HG02852 (cell line): ENCODE measurements at regions not wholly inside any gene's neighbourhood (a gene's known extent, or its start where the extent isn't known, plus 50 kb on each side); places are given as distances from the start of the nearest gene placed in this dataset.

Experiments
- ATAC-seq: cut with Tn5 transposase; IDR thresholded peaks from one replicate; pipeline ENCODE4 v1.9.1; 2021; ENCODE audit warnings: mild to moderate bottlenecking, moderate library complexity; ENCODE audit not compliant: unreplicated experiment

- no peak for ATAC-seq
These were observed 56.6 kb upstream of the ID3 start for GRCh38 chr1:23615852-23616251.

- no peak for ATAC-seq
These were observed 56.1 kb upstream of the ID3 start for GRCh38 chr1:23615423-23615822.

- no peak for ATAC-seq
These were observed 54.8 kb upstream of the ID3 start for GRCh38 chr1:23614032-23614660.

DNA sequence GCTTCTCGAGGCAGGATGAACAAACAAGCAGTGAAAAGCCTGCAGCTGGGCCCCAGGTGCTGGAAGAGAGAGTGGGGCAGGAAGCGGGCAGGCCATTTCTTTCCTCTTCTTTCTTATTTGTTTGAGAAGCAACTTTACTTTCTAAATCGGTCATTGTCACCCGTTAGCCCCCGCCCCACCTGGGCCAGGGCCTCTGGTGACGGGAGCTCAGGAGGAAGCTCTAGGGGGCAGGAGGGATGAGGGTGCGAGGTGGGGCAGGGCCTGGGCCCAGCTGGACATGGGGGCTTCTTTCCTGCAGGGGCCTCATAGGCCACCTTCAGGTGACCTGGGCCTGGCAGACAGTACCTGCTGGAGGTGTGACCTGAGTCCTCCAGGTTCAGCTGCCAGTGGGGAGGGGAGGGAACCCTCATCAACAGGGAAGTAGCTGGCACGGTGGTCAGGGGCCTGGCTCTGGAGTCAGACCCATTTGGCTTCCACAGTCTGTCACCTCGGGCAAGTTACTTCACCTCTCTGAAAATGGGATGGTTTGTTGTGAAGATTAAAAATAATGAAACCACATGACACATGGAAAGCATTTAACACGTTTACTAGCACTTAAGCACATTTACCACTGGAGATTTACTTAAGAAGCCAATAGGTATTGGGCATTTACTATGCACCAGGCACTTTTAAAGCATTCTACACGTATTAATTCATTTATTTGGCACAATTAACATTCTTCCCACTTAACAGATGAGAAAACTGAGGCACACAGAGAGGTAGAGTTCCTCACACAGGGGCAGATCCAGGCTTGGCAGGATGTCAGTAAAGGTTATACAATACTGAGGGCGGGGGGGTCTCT lies 54.1 kb upstream of the ID3 start:
- ATAC-seq, result no peak

DNA sequence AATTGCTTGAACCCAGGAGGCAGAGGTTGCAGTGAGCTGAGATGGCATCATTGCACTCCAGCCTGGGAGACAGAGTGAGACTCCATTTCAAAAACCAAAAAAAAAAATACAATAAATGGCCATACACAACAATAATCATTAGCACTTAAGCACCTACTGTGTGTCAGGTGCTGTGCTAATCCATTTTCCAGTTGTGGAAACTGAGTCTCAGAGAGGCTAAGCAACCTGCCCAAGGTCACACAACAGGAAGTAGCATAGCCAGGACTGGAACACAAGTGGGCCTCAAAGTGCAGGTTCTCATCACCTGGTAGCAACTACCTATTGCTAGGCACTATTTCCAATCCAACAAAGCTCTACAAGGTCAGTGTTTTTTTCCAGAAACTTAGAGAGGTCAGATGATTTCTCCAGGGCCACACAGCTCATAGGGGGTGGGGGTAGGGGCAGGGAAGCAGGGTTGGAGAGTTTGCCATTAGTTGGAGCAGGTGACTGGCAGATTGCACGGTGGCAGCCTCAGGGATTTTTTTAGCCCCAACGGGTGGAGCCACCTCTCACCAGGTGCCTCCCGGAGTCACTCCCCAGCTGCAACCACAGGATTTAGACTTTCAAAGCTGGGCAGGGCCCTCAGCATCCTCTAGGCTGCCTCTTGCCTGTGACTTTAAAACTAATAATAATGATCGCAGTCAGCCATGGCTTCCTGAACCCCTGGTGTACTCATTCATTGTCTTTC lies 52.5 kb upstream of the ID3 start:
- ATAC-seq, result no peak

GRCh38 chr1:23610677-23611076 lies 51.4 kb upstream of the ID3 start:
- ATAC-seq, result no peak

DNA sequence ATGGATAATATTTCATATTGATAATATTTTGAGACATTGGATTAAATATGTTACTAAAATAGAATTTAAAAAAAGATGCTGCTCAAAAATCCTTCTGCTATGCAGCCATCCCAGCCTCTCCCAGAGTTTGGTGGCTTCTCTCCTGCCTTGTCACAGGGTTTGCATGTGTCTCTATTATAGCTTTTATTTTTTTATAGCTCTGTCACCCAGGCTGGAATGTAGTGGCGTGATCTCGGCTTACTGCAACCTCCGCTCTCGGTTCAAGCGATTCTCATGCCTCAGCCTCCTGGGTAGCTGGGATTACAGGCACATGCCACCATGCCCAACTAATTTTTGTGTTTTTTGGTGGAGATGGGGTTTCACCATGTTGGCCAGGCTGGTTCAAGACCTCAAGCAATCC lies 50.7 kb upstream of the ID3 start:
- no peak for ATAC-seq
